ENCODE measurements at regions not wholly inside any gene's neighbourhood (a gene's known extent, or its start where the extent isn't known, plus 50 kb on each side); places are given as distances from the start of the nearest gene placed in this dataset.

DNA sequence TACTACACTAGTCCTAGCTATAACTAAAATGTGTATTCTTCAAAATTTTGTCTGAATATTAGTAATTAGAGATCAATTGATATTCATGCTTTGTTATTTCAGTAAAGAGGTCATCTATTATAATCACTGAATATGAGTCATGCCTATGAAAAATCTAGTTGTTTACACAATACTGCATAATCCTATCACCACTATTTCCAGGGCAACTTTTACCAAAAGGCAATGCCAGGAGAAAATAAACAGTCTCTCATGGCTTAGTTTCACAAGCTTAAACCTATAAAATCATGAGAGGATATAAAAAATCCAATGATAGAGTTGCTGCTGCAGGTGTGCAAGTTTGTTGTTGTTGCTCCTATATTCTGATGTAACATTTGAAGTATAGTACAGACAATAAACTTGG lies 149.9 kb upstream of the COL1A2 start:
- H3K4me3 ChIP-seq (ENCODE audit: low read length), result no peak overlapping the region
- H3K9ac ChIP-seq (ENCODE audit: low read length), result no peak overlapping the region
- H3K4me2 ChIP-seq (ENCODE audit: low read length), result no peak overlapping the region
- H3K9me3 ChIP-seq (ENCODE audit: low read length), result no peaks in the 10 kb centered on the region
- H2AFZ ChIP-seq (ENCODE audit: low read depth, low read length), result no peak overlapping the region
- TF ChIP-seq SMC3 (conservative IDR thresholded peaks at IDR 0.05; ENCODE audit: poor library complexity) (no peak), EP300 (conservative IDR thresholded peaks at IDR 0.05; ENCODE audit: poor library complexity, severe bottlenecking) (no peak), POLR2AphosphoS5 (IDR thresholded peaks at IDR 0.05) (no peak), EZH2 (IDR thresholded peaks at IDR 0.05; ENCODE audit: borderline replicate concordance, insufficient read depth, low read length, poor library complexity, severe bottlenecking) (no peak), RAD21 (conservative IDR thresholded peaks at IDR 0.05) (no peak), MXI1 (conservative IDR thresholded peaks at IDR 0.05; ENCODE audit: poor library complexity, severe bottlenecking) (no peak)
- TF ChIP-seq, protein P1, sequence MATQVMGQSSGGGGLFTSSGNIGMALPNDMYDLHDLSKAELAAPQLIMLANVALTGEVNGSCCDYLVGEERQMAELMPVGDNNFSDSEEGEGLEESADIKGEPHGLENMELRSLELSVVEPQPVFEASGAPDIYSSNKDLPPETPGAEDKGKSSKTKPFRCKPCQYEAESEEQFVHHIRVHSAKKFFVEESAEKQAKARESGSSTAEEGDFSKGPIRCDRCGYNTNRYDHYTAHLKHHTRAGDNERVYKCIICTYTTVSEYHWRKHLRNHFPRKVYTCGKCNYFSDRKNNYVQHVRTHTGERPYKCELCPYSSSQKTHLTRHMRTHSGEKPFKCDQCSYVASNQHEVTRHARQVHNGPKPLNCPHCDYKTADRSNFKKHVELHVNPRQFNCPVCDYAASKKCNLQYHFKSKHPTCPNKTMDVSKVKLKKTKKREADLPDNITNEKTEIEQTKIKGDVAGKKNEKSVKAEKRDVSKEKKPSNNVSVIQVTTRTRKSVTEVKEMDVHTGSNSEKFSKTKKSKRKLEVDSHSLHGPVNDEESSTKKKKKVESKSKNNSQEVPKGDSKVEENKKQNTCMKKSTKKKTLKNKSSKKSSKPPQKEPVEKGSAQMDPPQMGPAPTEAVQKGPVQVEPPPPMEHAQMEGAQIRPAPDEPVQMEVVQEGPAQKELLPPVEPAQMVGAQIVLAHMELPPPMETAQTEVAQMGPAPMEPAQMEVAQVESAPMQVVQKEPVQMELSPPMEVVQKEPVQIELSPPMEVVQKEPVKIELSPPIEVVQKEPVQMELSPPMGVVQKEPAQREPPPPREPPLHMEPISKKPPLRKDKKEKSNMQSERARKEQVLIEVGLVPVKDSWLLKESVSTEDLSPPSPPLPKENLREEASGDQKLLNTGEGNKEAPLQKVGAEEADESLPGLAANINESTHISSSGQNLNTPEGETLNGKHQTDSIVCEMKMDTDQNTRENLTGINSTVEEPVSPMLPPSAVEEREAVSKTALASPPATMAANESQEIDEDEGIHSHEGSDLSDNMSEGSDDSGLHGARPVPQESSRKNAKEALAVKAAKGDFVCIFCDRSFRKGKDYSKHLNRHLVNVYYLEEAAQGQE (IDR thresholded peaks at IDR 0.05; ENCODE audit: borderline replicate concordance), result no peak
- TF ChIP-seq, protein P2, sequence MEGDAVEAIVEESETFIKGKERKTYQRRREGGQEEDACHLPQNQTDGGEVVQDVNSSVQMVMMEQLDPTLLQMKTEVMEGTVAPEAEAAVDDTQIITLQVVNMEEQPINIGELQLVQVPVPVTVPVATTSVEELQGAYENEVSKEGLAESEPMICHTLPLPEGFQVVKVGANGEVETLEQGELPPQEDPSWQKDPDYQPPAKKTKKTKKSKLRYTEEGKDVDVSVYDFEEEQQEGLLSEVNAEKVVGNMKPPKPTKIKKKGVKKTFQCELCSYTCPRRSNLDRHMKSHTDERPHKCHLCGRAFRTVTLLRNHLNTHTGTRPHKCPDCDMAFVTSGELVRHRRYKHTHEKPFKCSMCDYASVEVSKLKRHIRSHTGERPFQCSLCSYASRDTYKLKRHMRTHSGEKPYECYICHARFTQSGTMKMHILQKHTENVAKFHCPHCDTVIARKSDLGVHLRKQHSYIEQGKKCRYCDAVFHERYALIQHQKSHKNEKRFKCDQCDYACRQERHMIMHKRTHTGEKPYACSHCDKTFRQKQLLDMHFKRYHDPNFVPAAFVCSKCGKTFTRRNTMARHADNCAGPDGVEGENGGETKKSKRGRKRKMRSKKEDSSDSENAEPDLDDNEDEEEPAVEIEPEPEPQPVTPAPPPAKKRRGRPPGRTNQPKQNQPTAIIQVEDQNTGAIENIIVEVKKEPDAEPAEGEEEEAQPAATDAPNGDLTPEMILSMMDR (IDR thresholded peaks at IDR 0.05; ENCODE audit: poor library complexity, severe bottlenecking), result no peak
- H3F3A ChIP-seq (ENCODE audit: insufficient read depth, low read length, poor library complexity, severe bottlenecking), result no peaks in the 10 kb centered on the region
- H4K20me1 ChIP-seq (ENCODE audit: insufficient read depth), result no peaks in the 10 kb centered on the region
- no peaks in the 10 kb centered on the region for H3K36me3 ChIP-seq (ENCODE audit: insufficient read depth, low read length)
- no peak overlapping the region for H3K27ac ChIP-seq (ENCODE audit: low read length)
- H3K27me3 ChIP-seq (ENCODE audit: insufficient read depth, low read depth, low read length), result no peaks in the 10 kb centered on the region
- no peaks in the 10 kb centered on the region for H3K79me2 ChIP-seq (replicated peaks; ENCODE audit: insufficient read depth, low read length)
- no peaks in the 10 kb centered on the region for H3K9me2 ChIP-seq (ENCODE audit: insufficient read depth, low read length)

DNA sequence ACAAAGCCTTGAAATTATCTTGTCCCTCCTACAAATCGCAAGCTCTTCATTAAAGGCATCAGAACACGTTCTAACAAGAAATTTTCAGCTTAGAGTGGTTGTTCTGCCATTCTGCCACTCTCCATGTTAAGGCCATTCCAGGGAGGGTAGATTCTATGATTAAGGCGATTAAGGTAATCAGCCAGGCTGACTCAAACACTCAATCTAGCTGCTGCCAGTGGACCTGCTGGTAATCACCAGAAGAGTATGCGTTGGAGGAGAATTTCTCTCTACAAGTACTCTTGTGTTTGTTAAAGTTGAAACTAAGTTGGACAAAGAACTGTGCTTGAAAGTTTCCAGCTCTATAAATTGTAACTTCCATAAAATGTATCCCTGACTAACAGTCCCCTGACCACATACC lies 149.2 kb upstream of the COL1A2 start:
- H3K4me3 ChIP-seq (ENCODE audit: low read length), result no peak overlapping the region

More for the DNA sequence above, 149.2 kb upstream of the COL1A2 start:
- Histone ChIP-seq H3K9me2 (ENCODE audit: insufficient read depth, low read length) (no peaks in the 10 kb centered on the region), H3K9me3 (ENCODE audit: low read length) (no peaks in the 10 kb centered on the region), H3K27me3 (ENCODE audit: insufficient read depth, low read depth, low read length) (no peaks in the 10 kb centered on the region), H3K9ac (ENCODE audit: low read length) (no peak overlapping the region), H3F3A (ENCODE audit: insufficient read depth, low read length, poor library complexity, severe bottlenecking) (no peaks in the 10 kb centered on the region), H3K27ac (ENCODE audit: low read length) (no peak overlapping the region), H3K79me2 (replicated peaks; ENCODE audit: insufficient read depth, low read length) (no peaks in the 10 kb centered on the region), H2AFZ (ENCODE audit: low read depth, low read length) (no peak overlapping the region), H3K4me2 (ENCODE audit: low read length) (no peak overlapping the region), H3K36me3 (ENCODE audit: insufficient read depth, low read length) (no peaks in the 10 kb centered on the region), H4K20me1 (ENCODE audit: insufficient read depth) (no peaks in the 10 kb centered on the region)
- TF ChIP-seq RAD21 (conservative IDR thresholded peaks at IDR 0.05), result no peak
- TF ChIP-seq, protein P1 (IDR thresholded peaks at IDR 0.05; ENCODE audit: borderline replicate concordance), result no peak
- TF ChIP-seq, protein P2 (IDR thresholded peaks at IDR 0.05; ENCODE audit: poor library complexity, severe bottlenecking), result no peak
- TF ChIP-seq MXI1 (conservative IDR thresholded peaks at IDR 0.05; ENCODE audit: poor library complexity, severe bottlenecking), result no peak
- TF ChIP-seq EP300 (conservative IDR thresholded peaks at IDR 0.05; ENCODE audit: poor library complexity, severe bottlenecking), result no peak
